ENCODE measurements at regions not wholly inside any gene's neighbourhood (a gene's known extent, or its start where the extent isn't known, plus 50 kb on each side); places are given as distances from the start of the nearest gene placed in this dataset.
A peak's percentile ranks its signal among the peaks of the same experiment; 100 is the strongest.

DNA sequence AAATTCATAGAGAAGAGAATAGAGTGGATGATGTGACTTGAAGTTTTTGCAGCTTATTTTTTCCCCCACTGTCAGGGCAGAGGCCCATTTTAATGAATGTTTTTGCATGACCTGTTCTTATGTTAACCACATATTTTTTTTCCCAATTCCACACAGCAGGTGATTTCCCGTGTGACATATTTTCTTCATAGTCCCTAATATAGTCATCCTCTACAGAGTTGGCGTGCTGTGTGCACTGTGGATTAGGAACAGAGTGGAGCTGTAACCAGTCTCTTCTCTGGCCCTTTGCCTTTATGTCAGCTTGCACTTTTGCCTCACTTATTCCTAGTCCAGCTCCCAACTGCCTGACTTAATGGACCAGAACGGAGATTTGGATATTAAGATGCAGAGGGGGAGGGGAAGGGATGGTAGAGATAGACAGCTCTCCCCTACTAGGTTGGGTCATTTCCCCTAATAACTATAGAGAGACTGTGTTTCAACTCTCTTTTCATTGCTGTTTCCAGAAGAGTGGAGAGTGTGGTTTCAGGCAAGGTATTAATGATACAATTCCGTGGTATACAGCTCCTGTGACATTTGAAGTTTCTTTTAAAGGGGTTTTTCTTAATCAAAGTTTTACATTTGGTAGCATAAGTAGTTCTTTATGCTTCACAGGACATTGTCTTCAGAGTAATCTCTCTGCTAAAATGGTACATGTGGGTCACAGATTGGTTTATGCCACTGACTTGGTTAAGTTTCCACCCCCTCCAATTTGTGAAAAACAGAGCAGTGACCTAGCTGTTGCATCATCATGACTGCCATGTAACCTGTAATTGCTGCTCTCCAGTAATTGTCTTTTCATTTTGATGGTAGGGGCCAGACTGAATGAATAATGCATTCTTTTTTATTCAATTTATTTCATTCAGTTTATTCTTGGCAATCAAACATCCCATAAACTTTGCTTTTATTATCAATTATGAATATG, 161.3 kb downstream of the HAUS1 start:
- DNase-seq (ENCODE audit: low read depth), result no peak

DNA sequence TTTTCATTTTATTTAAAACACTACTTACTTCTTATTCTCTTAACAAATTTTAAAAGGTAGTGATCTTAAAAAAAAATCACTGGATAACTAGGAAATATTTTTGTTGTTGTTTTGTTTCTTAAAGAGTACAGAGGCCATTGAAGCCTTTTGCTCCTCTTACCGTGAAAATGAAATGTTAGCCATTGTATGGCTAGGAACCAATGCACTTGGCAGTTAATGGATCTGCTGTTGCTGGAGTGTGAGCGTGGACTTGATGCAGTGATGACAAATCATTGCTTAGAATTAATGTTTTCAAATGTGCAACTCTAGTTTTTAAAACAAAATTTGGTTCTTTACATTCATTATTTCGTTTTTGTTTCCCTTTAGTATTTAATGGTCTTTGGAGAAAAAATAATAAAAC, 162.3 kb downstream of the HAUS1 start:
- DNase-seq (ENCODE audit: low read depth), result no peak

DNA sequence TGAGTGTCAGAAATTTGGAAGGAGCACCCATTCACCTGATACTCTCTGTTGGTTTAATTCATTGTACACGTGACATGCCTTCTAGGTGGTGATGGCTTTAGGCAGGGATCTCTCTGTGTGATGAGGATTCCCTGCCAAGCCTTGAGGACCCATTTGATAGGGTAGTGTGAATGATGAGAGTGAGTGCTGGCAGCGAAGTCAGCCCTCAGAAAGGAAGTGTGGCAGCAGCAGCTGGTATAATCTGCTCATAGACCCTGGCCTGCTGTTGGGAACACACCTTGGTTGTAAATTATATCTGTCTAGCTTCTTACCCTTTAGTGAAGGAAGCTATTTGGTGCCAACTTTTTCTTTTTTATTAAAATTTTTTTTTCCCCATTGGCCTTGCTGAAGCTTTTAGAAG, 164.5 kb downstream of the HAUS1 start:
- DNase-seq (ENCODE audit: low read depth), result no peak

DNA sequence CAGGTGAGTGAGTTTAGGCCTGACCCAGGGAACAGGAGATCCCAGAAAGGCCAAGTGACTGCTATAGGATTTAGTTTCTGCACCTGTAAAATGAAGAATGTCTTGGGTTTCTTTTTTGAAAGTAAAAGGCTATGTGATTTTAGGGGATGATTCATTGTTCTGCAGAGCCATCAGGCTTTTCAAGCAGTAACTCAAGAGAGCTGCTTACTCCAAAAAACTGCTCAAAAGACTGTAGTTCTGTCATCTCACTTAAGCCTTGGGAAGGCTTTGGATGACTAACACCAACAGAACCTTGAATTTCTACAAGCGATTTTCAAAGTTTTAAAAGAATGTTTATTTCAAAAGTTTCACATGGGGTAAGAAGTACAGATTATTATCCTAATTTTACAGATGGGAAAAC, 165.1 kb downstream of the HAUS1 start:
- no peak for DNase-seq (ENCODE audit: low read depth)

DNA sequence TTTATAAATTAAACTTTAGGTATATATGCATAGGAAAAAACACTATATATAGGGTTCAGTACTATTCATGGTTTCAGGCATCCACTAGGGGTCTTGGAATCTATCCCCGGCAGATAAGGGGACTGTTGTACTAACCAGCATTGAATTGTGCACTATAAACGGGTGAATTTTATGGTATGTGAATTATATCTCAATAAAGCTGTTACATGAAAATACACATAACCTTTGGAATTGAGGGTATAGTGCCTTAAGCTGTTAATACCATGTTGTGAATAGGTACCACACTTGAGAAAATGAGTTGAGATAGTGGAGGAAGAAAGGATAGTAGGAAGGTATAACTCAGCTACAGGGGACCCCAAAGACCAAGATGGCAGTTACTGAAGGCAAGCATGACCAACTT, 167.3 kb downstream of the HAUS1 start:
- no peak for DNase-seq (ENCODE audit: low read depth)

DNA sequence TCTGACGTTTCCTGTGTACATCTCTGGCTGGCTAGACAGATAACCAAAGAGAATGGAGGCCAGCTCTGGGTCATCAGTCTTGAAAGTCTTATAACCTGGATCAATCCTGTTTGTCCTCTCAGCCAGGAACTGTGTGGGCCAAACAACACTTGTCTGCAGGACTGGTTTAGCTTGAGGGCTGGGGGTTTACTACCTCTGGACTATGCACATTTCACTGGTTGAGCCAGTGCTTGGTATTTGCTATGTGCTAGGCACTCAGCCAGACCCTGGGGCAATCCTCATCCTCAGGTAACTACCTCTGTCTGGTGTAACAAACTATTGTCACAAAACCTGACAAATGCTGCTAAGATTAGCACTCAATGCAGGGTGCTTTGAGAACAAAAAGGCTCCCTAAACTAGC, 169.7 kb downstream of the HAUS1 start:
- DNase-seq (ENCODE audit: low read depth), result no peak

DNA sequence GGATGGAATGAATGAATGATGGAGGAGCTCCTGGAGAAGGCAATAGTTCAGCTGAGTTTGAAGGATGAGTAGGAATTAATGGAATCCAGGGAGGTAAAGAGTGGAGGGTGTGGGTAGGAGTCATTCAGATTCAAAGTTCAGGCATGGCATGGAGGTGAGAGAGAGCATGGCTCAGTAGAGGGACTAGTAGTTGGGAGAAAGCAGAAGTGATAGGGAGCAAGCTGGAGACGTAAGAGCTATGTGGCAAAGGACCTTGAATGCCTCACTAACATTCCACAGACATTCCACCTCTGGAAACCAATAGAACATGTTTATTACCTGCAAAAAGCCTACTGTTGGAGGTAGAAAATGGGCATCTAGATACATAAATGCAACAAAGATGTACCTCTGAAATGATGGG, 170.1 kb downstream of the HAUS1 start:
- no peak for DNase-seq (ENCODE audit: low read depth)

DNA sequence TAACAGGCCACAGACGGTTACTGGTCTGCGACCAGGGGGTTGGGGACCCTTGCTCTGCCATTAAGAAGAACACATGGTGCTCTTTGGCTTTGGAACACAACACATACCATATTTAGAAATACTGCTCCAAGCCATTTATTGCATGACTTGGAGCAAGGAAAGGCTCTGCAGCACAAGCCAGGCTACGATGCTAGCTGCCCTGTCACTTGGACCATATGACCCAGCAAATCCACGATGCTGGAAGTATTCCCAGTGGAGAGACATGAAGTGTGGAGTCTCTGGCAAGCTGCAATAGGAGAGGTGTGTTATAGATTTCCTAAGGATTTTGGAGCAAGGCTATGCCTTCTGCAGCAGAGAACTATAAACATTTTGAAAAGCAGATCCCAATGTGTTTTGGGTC, 171.2 kb downstream of the HAUS1 start:
- DNase-seq (ENCODE audit: low read depth), result no peak

DNA sequence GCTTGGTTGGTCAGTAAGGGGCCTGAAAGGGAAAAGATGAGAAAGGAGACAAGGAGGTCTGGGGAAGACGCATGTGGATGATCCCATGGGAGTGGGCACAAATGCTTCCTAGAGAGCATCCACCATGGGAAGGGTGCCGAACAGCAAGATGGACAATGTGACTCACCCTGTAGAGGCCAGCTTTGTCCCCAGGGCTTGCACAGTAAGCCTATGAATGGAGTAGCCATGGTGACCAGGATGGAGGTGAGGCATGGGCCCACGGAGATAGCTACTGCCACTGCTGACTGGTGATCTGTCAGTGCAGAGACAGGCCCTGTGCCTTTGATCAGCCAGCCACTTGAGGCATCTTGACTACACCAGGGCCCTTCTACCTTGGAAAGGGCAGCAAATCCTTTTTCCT, 172.6 kb downstream of the HAUS1 start:
- DNase-seq (ENCODE audit: low read depth), result no peak

DNA sequence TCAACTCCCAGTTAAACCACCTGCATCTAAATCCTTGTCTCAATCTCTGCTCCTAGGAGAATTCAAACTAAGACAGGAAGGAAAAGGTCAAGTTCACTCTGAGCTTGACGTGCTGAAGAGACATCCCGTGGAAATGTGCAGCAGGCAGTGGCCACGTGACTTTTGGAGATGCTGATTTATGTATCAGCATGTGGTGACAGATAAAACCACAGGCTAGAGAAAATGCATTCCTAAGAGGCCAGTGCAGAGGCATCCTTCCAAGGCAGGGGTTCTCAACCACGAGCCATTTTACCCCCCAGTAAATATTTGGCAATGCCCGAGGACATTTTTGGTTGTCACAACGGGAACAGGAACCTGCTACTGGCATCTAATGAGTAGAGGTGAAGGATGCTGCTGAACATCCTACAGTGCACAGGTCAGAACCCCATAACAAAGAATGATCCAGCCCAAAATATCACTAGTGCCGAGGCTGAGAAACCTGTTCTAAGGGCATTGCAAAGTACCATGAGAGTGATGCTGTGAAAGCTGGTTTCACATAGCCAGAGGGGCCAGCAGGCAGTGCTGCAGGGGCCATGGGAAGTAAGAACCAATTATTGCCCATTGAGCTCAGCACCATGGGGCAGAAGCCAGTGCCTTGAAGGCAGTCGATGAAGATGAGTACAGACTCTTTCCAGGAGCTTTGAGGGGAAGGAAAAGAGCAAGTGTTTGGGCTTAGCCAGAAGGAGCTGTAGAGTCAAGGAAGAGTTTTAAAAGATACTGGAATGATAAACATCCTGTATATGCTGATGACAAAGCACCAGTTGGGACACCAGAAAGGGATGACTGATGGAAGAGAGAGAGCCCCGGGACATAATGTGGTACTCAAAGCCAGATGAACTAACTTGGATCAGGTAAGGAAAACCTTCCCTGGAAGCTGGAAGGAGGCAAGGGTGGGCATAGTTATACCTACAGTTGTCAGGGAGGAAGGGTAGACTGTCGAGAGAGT, 174.6 kb downstream of the HAUS1 start:
- DNase-seq (ENCODE audit: low read depth), result peak; percentile 79

DNA sequence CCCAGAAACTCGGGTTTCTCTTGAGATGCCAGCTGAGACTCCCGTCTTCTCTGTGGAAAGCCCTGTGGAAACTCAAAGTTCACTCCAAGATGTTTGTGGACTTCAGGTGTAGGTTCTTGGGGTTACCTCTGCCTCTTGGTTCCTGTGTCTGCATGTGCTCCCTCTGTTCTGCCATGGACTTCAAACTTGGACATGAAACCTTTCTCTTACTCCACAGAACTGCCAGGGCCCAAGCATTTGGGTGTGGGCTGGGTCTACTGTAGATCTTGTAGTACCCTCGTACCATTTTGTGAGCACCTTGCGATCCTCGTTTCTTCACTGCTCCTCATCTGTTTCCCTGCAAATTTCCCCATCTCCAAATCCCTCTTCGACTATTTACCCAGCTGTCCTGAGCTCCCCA, 175.5 kb downstream of the HAUS1 start:
- DNase-seq (ENCODE audit: low read depth), result no peak

DNA sequence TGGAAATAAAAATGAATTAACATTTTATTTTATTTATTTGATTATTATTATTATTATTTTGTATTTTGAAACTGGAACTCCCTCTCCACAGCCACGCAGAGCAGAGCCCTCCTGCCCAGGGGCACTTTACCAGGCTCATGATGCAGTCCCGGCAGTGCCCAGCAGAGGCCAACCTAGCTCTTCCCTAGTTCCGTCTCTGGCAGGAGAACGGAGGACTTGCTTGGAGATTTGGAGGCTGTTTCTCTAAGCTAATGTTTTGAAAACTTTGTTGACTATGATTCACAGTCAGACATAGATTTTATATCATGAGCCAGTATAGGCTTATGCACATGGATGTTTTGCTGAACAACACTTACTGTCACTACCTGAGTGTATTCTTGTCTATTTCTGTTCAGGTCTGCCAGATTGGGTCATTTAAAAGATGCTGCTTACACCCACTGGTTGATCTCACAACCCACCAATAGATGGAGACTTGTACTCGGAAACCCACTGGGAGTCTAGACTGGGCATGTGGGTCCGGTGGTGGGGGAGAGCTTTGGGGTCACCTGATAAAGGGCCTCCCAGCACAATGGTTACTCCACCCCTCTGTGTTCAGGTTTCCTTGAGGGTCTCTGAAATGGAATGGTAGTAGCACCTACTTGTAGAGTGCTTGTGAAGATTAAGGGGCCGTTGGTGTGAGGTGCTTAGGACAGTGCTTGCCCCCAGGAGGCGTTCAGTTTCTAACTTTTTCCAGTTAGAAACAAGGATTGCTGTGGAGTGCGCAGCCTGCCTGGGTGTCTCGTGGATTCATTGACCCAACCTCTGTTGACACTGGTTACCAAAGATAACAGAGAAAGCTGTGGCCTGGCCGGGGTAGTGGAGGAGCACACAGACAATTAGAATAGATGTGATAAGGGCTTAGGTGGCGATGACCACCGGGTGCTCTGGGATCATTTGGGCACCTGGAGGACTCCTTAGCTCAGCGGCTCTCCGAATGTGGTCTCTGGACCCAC, 177.3 kb downstream of the HAUS1 start:
- DNase-seq (ENCODE audit: low read depth), result peak; percentile 72

DNA sequence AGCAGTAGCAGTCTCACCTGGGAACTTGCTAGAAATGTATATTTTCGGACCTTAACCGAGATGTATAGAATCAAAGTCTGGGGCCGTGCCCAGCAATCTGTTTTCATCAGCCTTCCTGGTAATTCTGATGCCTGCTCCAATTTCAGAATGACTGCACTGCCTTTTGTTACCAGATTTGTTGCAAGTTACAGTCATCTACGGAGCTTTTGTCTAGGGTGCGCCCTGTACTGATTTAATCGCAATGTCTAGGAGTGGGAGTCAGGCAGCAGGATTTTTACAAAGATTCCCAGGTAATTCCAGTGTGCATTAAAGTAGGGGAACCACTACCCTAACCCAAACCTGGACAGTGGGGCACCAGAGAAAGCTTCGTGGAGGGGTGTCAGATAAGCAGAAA, 178.0 kb downstream of the HAUS1 start:
- no peak for DNase-seq (ENCODE audit: low read depth)

DNA sequence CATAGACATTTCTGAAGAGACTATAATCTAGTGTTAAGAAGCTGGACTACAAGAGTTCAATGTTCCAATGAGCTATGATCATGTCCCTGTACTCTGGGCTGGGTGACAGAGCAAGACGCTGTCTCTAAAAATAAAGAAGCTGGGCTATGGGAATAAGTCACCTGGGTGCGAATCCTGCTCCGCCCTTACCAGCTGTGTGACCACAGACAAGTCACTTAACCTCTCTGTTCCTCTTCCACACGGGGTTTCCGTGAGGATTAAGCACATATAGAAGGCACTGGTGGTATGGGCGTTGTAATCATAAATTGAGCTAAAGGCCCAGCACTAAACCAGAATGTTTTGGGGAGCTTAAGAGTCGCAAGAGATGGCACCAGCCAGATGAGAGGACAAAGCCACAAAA, 178.5 kb downstream of the HAUS1 start:
- no peak for DNase-seq (ENCODE audit: low read depth)

DNA sequence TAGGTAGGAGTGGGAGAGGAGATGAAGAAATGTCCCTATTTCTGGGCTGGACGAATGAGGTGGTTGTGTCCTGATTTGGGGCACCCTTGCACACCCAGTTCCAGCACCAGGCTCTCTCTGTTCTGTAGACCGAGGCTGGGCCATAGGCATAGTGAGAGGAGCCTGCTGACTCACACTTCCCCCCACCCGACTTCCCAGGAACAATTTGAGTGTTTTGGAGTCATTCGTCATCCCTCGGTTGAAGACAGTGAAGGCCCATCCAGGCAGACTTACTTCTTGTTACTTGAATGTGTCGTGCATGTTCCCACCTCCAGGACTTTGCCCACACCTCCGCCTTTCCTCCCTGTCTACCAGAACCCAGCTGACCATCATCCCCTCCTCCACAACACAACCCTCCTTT, 179.1 kb downstream of the HAUS1 start:
- DNase-seq (ENCODE audit: low read depth), result peak; percentile 24

DNA sequence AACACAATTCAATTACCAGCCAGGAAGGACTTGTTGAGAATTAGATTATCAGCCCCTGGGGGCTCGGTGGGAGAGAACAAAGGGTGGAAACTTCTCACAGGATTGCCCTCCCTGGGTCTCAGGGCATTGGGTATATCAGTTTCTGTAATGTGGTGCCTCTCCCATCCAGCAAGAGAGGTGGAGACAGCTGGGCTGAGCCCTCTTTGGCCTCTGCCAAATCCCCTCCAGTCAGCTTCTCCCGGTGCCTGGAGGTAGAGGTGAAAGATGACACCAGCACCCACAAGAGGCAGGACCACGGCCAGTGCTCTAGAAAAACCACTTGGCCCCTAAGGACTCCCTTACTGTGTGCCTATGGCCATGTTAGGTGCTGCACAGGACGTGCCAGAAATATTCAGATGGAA, 179.7 kb downstream of the HAUS1 start:
- DNase-seq (ENCODE audit: low read depth), result no peak

DNA sequence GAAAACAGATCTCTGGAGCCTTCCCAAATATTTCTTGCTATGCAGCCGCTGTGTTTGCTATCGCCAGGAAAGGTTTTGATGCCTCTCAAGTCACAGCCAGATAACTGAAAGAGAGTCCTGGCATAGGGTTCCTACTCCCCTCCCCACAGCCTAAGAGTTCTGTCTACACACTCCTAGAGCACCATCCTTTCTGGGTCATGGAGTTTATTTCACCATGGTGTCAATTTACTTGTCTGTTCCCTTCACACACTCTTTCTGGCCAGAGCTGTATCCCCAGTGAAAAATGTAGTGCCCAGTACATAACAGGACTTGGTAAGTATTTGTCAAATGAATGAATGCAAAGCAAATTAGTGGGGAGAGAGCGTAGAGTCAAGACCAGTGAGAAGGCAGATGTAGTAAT, 185.3 kb downstream of the HAUS1 start:
- no peak for DNase-seq (ENCODE audit: low read depth)

DNA sequence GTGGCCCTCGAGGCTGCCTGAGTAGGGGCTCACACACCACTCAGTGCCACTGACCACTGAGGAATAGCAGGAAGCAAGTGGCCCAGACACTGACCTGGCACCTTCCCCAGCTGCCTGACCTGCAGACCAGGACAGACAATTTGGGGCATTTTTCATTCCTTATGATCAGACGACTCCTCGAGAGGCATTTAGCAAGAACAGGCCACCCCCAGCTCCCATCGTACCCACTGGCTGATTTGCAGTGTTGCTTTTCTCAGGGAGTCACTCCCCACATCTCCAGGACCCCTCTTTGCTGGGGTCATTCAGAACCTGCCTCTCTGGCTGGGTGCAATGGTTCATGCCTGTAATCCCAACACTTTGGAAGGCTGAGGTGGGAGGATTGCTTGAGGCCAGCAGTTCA, 185.7 kb downstream of the HAUS1 start:
- no peak for DNase-seq (ENCODE audit: low read depth)

DNA sequence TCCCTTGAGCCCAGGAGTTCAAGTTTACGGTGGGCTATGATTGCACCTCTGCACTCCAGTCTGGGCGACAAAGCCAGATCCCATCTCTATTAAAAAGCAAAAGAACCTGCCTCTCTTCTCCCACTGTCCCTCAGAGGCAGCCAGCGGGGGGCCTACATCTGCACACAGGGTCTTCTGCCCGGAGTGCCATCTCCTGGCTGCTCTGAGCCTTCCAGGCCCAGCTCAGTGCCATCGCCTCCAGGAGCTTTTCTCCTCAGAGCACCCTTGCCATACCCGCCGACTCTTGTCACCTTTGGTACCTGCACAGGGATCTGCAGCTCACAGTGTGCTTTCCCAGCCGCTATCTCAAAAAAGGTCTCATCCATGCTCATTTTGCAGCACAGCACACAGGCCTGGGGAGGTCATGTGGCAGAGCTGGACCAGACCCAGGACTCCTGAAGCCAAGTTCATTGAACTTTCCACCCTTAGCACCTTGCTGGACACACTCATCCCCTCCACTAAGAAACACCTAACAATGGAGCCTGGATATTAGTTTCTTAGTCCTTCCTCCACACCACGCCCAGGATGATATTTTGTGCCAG, 186.3 kb downstream of the HAUS1 start:
- DNase-seq (ENCODE audit: low read depth), result no peak

DNA sequence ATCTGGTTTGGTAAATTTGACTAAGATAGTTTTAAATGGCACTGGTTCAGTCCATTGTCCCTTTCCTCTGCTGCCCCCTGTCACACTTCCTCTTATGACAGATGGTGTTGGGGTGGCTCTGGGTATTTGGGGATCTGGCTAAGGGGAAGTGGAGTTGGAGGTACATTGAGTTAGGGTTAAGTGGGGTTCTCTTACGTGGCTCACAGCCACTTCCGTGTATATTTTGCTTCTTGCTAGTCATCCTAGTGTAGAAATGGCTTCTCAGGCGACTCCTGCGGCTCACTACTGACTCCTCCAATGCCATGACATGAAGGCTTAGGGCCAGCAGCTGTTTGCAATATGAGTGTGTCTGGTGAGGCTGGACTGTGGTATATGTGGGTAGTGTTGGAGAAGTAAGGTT, 187.0 kb downstream of the HAUS1 start:
- DNase-seq (ENCODE audit: low read depth), result no peak

DNA sequence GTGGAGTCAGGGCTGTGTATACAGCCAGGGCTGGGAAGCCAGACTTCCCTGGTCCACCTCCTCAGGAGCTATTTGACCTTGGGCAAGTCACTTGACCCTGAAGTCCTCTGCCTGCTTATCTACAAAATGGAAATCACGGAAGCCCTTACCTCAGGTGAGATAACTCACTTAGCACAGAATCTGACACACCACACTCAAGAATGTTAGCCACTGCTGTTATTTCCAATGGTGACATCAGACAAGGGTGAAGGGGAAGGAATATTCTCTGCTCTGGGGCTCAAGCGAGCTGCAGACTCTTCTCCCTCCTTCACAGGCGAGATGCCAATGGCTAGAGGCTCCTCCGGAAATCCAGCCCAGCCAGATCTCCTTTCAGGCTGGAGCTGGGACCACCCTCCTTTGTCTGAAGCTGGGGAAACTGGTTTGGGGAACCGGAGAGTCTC, 189.6 kb downstream of the HAUS1 start:
- no peak for DNase-seq (ENCODE audit: low read depth)
